ENCODE measurements at regions not wholly inside any gene's neighbourhood (a gene's known extent, or its start where the extent isn't known, plus 50 kb on each side); places are given as distances from the start of the nearest gene placed in this dataset.

DNA sequence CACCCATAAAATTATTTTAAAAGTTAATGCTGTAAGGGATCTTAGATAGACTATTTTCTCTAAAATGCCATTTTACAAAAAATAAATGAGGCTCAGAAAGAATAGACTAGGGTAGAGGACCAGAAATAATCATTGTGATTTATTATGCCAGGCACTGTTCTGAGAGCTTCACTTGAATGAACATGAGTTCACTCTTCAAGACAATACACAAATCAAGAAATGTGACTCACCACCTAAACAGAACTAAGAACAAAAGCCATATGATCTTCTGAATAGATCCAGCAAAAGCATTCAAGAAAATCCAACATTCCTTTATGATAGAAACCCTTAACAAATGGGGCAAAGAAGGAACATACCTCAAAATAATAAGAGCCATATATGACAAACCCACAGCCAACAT, 582.0 kb downstream of the PKHD1 start:
- Histone ChIP-seq H3K27me3 (ENCODE audit: control insufficient read depth, insufficient read depth, low read length) (no peaks in the 10 kb centered on the region), H3K4me3 (ENCODE audit: low read depth, low read length) (no peak overlapping the region), H3K36me3 (ENCODE audit: control insufficient read depth, insufficient read depth, low read length) (no peaks in the 10 kb centered on the region)
- TF ChIP-seq, protein P1, sequence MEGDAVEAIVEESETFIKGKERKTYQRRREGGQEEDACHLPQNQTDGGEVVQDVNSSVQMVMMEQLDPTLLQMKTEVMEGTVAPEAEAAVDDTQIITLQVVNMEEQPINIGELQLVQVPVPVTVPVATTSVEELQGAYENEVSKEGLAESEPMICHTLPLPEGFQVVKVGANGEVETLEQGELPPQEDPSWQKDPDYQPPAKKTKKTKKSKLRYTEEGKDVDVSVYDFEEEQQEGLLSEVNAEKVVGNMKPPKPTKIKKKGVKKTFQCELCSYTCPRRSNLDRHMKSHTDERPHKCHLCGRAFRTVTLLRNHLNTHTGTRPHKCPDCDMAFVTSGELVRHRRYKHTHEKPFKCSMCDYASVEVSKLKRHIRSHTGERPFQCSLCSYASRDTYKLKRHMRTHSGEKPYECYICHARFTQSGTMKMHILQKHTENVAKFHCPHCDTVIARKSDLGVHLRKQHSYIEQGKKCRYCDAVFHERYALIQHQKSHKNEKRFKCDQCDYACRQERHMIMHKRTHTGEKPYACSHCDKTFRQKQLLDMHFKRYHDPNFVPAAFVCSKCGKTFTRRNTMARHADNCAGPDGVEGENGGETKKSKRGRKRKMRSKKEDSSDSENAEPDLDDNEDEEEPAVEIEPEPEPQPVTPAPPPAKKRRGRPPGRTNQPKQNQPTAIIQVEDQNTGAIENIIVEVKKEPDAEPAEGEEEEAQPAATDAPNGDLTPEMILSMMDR (IDR thresholded peaks at IDR 0.05; ENCODE audit: insufficient read depth, low read length, poor library complexity, severe bottlenecking), result no peak
- no peak for DNase-seq (ENCODE audit: low read depth)

DNA sequence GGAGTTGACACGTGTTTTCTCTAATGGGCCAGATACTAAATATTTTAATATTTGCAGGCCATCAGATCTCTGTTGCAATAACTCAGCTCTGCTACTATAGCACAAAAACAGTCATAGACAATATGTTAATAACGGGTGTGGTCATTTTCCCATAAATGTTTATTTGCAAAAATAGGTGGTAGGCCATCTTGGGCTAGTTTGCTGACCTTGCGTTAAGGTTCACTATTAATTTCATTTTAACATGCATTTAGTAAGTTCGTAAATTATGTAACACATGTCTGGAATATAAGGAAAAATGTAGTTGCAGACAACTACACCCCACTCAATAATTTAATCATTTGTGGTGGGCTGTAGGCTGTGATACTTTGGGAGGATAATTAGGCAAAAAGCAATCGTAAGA, 577.8 kb downstream of the PKHD1 start:
- TF ChIP-seq, protein P1 (IDR thresholded peaks at IDR 0.05; ENCODE audit: insufficient read depth, low read length, poor library complexity, severe bottlenecking), result no peak
- no peak for DNase-seq (ENCODE audit: low read depth)
- Histone ChIP-seq H3K4me3 (ENCODE audit: low read depth, low read length) (no peak overlapping the region), H3K36me3 (ENCODE audit: control insufficient read depth, insufficient read depth, low read length) (no peaks in the 10 kb centered on the region), H3K27me3 (ENCODE audit: control insufficient read depth, insufficient read depth, low read length) (no peaks in the 10 kb centered on the region)

DNA sequence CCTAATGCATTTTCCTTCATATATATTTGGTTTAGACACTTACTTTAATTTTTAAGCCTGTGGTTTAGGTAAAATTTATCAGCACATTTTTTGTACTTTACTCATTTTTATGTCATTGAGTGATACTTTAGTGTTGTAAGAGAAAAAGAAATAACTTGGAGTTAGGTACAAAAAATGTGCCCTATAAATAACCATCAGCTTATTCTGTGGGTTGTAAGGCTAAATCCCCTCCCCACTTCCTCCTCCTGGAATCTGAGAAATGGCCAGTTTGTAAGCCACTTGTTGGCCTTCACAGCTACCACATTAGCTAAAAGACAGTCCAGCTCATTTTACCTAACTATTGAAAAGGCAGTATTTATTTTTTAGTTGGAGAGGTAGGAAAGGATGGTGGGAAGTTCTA, 576.3 kb downstream of the PKHD1 start:
- H3K27me3 ChIP-seq (ENCODE audit: control insufficient read depth, insufficient read depth, low read length), result no peaks in the 10 kb centered on the region
- no peak for DNase-seq (ENCODE audit: low read depth)
- H3K4me3 ChIP-seq (ENCODE audit: low read depth, low read length), result no peak overlapping the region
- H3K36me3 ChIP-seq (ENCODE audit: control insufficient read depth, insufficient read depth, low read length), result no peaks in the 10 kb centered on the region
- TF ChIP-seq, protein P1 (IDR thresholded peaks at IDR 0.05; ENCODE audit: insufficient read depth, low read length, poor library complexity, severe bottlenecking), result no peak

DNA sequence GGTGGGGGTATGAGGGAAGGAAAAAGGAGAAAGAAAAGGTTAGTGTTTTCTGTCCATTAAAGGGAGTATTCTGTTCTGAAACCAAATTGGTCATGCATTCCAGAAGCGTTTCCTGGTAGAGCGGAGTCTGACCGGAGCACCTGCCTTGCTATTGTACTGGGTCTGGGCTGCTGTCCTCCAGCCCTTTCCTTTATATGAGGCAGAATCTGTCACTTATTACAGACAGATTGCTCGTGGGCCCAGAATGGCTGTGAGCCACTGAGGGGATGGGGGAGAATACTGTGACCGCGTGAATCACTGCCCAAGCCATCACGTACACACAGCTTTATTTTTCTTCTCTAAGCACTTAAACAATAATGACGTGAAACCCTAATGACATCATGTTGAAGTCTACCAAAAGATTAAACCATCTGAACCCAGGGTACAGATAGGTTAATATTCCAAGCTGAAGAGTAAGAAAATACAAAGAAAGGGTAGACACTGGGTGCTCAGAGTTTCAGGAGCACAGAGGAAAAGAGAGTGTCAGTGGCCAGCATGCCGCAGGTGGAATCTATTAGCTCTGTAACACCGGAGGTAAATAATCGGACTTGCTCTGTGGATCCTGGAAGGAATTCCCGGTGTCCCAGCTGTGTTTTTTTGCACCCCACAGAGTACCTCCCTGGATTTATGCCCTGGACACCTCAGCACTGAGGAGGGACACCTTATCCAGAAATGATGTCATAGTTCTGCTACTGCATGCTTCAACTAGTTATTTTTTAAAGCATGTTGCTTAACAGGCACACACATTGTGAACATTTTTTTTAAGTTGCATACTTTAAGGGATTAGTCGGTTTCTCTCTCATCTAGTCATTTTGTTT, 573.3 kb downstream of the PKHD1 start:
- Histone ChIP-seq H3K36me3 (ENCODE audit: control insufficient read depth, insufficient read depth, low read length) (no peaks in the 10 kb centered on the region), H3K27me3 (ENCODE audit: control insufficient read depth, insufficient read depth, low read length) (no peaks in the 10 kb centered on the region), H3K4me3 (ENCODE audit: low read depth, low read length) (peak overlapping the region; percentile 4)
- TF ChIP-seq, protein P1 (IDR thresholded peaks at IDR 0.05; ENCODE audit: insufficient read depth, low read length, poor library complexity, severe bottlenecking), result no peak
- DNase-seq (ENCODE audit: low read depth), result peak; percentile 74

DNA sequence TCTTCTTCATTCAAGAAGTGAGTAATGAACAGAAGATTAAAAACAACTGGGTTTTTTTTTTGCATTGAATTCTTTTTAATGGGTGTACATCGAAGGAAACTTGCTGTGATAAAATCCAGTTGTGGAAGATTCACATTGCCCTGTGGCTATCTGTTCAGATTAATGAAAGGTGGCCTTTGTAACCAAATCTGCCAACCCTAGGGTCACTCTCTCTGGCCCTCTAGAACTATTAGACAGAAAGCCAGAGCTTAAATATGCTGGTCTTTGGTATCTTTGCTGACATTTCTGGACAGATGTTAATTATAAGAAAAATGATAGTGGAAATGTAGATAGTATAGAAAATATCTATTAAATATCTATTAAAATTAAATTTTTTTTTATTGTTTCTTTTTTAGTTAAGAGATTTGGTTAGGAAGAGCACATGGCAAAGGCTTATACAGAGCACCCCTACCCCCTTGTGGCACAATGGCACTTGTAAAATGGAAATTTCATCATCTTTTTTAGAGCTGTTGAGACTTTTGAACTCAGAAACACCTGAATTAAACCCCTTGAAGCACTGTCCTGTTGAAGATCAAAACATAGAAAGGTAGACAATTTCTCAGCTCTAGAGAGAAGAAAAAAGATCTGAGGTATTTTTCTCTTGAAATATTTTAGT, 572.5 kb downstream of the PKHD1 start:
- no peaks in the 10 kb centered on the region for H3K27me3 ChIP-seq (ENCODE audit: control insufficient read depth, insufficient read depth, low read length)
- TF ChIP-seq, protein P1 (IDR thresholded peaks at IDR 0.05; ENCODE audit: insufficient read depth, low read length, poor library complexity, severe bottlenecking), result no peak
- no peak for DNase-seq (ENCODE audit: low read depth)
- H3K36me3 ChIP-seq (ENCODE audit: control insufficient read depth, insufficient read depth, low read length), result no peaks in the 10 kb centered on the region
- no peak overlapping the region for H3K4me3 ChIP-seq (ENCODE audit: low read depth, low read length)
